Fibroblast of lung (primary cell): ENCODE measurements at regions not wholly inside any gene's neighbourhood (a gene's known extent, or its start where the extent isn't known, plus 50 kb on each side); places are given as distances from the start of the nearest gene placed in this dataset.

Experiments used
- DNase-seq, 2 donors: peaks; one replicate each; pipeline versions ENCODE4 v3.0.0 to v3.0.0-alpha.2; 2010; ENCODE audit warnings: low read depth in 2 of 2
- H2AFZ ChIP-seq: 2 replicates; pipeline ENCODE4 v1.5.1; 2012; ENCODE audit warnings: low read length, control low read depth, inconsistent platforms
- H3K27ac ChIP-seq: 2 replicates; pipeline ENCODE4 v1.5.1; 2011; ENCODE audit warnings: low read length, control low read depth; ENCODE audit not compliant: insufficient read depth
- H3K27me3 ChIP-seq: 2 replicates; pipeline ENCODE4 v1.5.1; 2011; ENCODE audit warnings: mild to moderate bottlenecking, low read length; ENCODE audit not compliant: control insufficient read depth, insufficient read depth
- H3K36me3 ChIP-seq: 2 replicates; pipeline ENCODE4 v1.5.1; 2011; ENCODE audit warnings: low read length; ENCODE audit not compliant: control insufficient read depth, insufficient read depth
- H3K4me1 ChIP-seq: 2 replicates; pipeline ENCODE4 v1.5.1; 2011; ENCODE audit warnings: low read length; ENCODE audit not compliant: control insufficient read depth, insufficient read depth; ENCODE audit errors: extremely low read depth
- H3K4me2 ChIP-seq: 2 replicates; pipeline ENCODE4 v1.5.1; 2011; ENCODE audit warnings: low read length, control low read depth; ENCODE audit not compliant: insufficient read depth; ENCODE audit errors: extremely low read depth
- H3K4me3 ChIP-seq, 4 experiments: fragments of 200-600 bp in 1 of 4; sonication (generic) in 1 of 4; replicated peaks in 1 of 4; 2 replicates each; pipeline ENCODE4 v1.5.1; 2011 to 2016; ENCODE audit warnings: low read length in 4 of 4, low read depth in 3 of 4, mild to moderate bottlenecking in 3 of 4, control low read depth in 2 of 4, inconsistent platforms in 1 of 4, mixed read lengths in 1 of 4; ENCODE audit not compliant: insufficient read depth in 1 of 4; ENCODE audit errors: control extremely low read depth in 1 of 4
- H3K79me2 ChIP-seq: 2 replicates; pipeline ENCODE4 v1.5.1; 2012; ENCODE audit warnings: mild to moderate bottlenecking, low read length, inconsistent platforms; ENCODE audit not compliant: control insufficient read depth, insufficient read depth
- H3K9ac ChIP-seq: 2 replicates; pipeline ENCODE4 v1.5.1; 2011; ENCODE audit warnings: mild to moderate bottlenecking, low read length, control low read depth; ENCODE audit not compliant: insufficient read depth
- H3K9me3 ChIP-seq: 2 replicates; pipeline ENCODE4 v1.5.1; 2012; ENCODE audit warnings: low read depth, low read length; ENCODE audit not compliant: control insufficient read depth, insufficient read depth
- H4K20me1 ChIP-seq: 2 replicates; pipeline ENCODE4 v1.5.1; 2011; ENCODE audit warnings: low read length; ENCODE audit not compliant: control insufficient read depth, insufficient read depth; ENCODE audit errors: extremely low read depth
- CTCF ChIP-seq, 2 donors: IDR thresholded peaks in 1 of 2; conservative IDR thresholded peaks in 1 of 2; 1 replicate in 1 of 2; 2 replicates in 1 of 2; pipeline ENCODE4 v1.5.1; 2011 to 2012; ENCODE audit warnings: low read length in 2 of 2, control low read depth in 1 of 2, inconsistent platforms in 1 of 2, low read depth in 1 of 2, mild to moderate bottlenecking in 1 of 2
- EZH2 ChIP-seq: IDR thresholded peaks from 2 replicates; pipeline ENCODE4 v1.5.1; 2012; ENCODE audit warnings: low read length, control low read depth, mild to moderate bottlenecking; ENCODE audit errors: missing control alignments

- H3K4me1 ChIP-seq = no peaks in the 10 kb centered on the region
- TF ChIP-seq CTCF (conservative IDR thresholded peaks at IDR 0.05 in 1 of 2, IDR thresholded peaks at IDR 0.05 in 1 of 2; ENCODE audit: low read depth in 1 of 2, low read length in 2 of 2) (no peak), EZH2 (no peak)
- no peak overlapping the region for H3K4me2 ChIP-seq
- H3K4me3 ChIP-seq = no peak overlapping the region
- no peaks in the 10 kb centered on the region for H3K9me3 ChIP-seq
- no peaks in the 10 kb centered on the region for H3K27me3 ChIP-seq
- H2AFZ ChIP-seq = no peak overlapping the region
- no peaks in the 10 kb centered on the region for H4K20me1 ChIP-seq
- no peak overlapping the region for H3K9ac ChIP-seq
- H3K27ac ChIP-seq = no peak overlapping the region
- no peaks in the 10 kb centered on the region for H3K36me3 ChIP-seq
- no peaks in the 10 kb centered on the region for H3K79me2 ChIP-seq
- no peak for DNase-seq
These were observed 700.3 kb upstream of the TYRP1 start for GRCh38 chr9:11992866-11993265.

GRCh38 chr9:12014488-12014887 lies 678.7 kb upstream of the TYRP1 start:
- H3K79me2 ChIP-seq = no peaks in the 10 kb centered on the region

GRCh38 chr9:12054235-12054634 lies 639.0 kb upstream of the TYRP1 start:
- no peak overlapping the region for H3K9ac ChIP-seq

More at GRCh38 chr9:12014488-12014887, 678.7 kb upstream of the TYRP1 start:
- Histone ChIP-seq H2AFZ (no peak overlapping the region), H3K27me3 (no peaks in the 10 kb centered on the region), H3K9ac (no peak overlapping the region), H3K27ac (no peak overlapping the region), H3K4me3 (no peak overlapping the region), H3K4me1 (no peaks in the 10 kb centered on the region), H3K9me3 (no peaks in the 10 kb centered on the region), H3K4me2 (no peak overlapping the region), H4K20me1 (no peaks in the 10 kb centered on the region), H3K36me3 (no peaks in the 10 kb centered on the region)
- TF ChIP-seq CTCF (conservative IDR thresholded peaks at IDR 0.05 in 1 of 2, IDR thresholded peaks at IDR 0.05 in 1 of 2; ENCODE audit: low read depth in 1 of 2, low read length in 2 of 2) (no peak), EZH2 (no peak)
- no peak for DNase-seq

More at GRCh38 chr9:12054235-12054634, 639.0 kb upstream of the TYRP1 start:
- DNase-seq = no peak
- H3K27ac ChIP-seq = no peak overlapping the region
- no peak overlapping the region for H3K4me3 ChIP-seq
- no peaks in the 10 kb centered on the region for H3K9me3 ChIP-seq
- H3K4me1 ChIP-seq = no peaks in the 10 kb centered on the region
- no peaks in the 10 kb centered on the region for H4K20me1 ChIP-seq
- H3K36me3 ChIP-seq = no peaks in the 10 kb centered on the region
- H2AFZ ChIP-seq = no peak overlapping the region
- no peak for TF ChIP-seq CTCF (conservative IDR thresholded peaks at IDR 0.05 in 1 of 2, IDR thresholded peaks at IDR 0.05 in 1 of 2; ENCODE audit: low read depth in 1 of 2, low read length in 2 of 2)
- no peak for TF ChIP-seq EZH2
- no peak overlapping the region for H3K4me2 ChIP-seq
- H3K79me2 ChIP-seq = no peaks in the 10 kb centered on the region
- no peaks in the 10 kb centered on the region for H3K27me3 ChIP-seq
